ENCODE measurements at regions not wholly inside any gene's neighbourhood (a gene's known extent, or its start where the extent isn't known, plus 50 kb on each side); places are given as distances from the start of the nearest gene placed in this dataset.

DNA sequence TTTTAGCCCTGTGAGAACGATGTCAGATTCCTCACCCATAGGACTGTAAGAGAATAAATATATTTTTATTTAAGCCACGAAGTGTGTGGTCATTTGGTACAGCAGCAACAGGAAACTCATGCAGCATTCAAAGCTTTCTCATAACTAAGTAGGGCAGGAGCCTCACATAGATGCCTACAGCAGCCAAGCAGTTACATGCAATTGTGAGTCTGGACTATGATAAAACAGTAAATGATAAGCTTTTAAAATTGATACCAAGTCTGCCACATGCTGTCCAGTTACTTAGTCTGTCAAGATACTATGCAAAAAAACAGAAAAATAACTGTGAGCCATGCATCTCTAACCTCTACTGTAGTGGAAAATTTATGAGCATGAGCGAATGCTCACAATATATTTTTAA is 359.6 kb downstream of the HS3ST1 start:
- Histone ChIP-seq H3K27ac (ENCODE audit: low read depth, low read length) (no peak overlapping the region), H2BK15ac (ENCODE audit: low read length) (no peak overlapping the region), H2AFZ (ENCODE audit: low read length) (no peak overlapping the region), H2BK12ac (ENCODE audit: low read depth, low read length) (no peak overlapping the region), H3K79me2 (ENCODE audit: control insufficient read depth in 1 of 2, insufficient read depth in 2 of 2, low read length in 2 of 2) (no peaks in the 10 kb centered on the region), H3K9ac (replicated peaks in 1 of 4; ENCODE audit: extremely low read depth in 1 of 4, low read depth in 3 of 4, low read length in 3 of 4) (no peak overlapping the region), H3K23me2 (ENCODE audit: low read depth, low read length) (no peaks in the 10 kb centered on the region; the same call in 1 of the 2 replicates), H3K36me3 (ENCODE audit: control insufficient read depth in 2 of 4, insufficient read depth in 4 of 4, low read length in 3 of 4) (no peaks in the 10 kb centered on the region), H2BK5ac (ENCODE audit: low read depth, low read length) (no peak overlapping the region), H3K4me1 (replicated peaks in 1 of 4; ENCODE audit: control insufficient read depth in 3 of 4, insufficient read depth in 4 of 4, low read length in 3 of 4) (peaks cover 0 to 6% (median 3%) of the 10 kb centered on the region in 4 experiments; a peak in 5 of 7 replicates), H4K20me1 (replicated peaks in 1 of 2; ENCODE audit: control insufficient read depth in 1 of 2, insufficient read depth in 2 of 2, low read length in 2 of 2) (no peaks in the 10 kb centered on the region), H2BK20ac (ENCODE audit: low read length) (0 out of 2 replicates have a peak overlapping the region, but pooled peaks have one; percentile 40), H3K4me3 (ENCODE audit: extremely low read depth in 1 of 4, insufficient read depth in 2 of 4, low read depth in 3 of 4, low read length in 4 of 4) (no peak overlapping the region), H3K79me1 (ENCODE audit: low read depth, low read length) (no peaks in the 10 kb centered on the region), H3K9me3 (ENCODE audit: insufficient read depth in 2 of 2, low read depth in 1 of 2, low read length in 1 of 2) (no peaks in the 10 kb centered on the region; a peak in 1 of 4 replicates), H4K8ac (ENCODE audit: extremely low read depth, insufficient read depth, low read length) (no peak overlapping the region), H2AK5ac (ENCODE audit: low read depth, low read length) (no peak overlapping the region), H3K18ac (ENCODE audit: extremely low read depth, low read length) (no peak overlapping the region), H3K4me2 (ENCODE audit: insufficient read depth in 1 of 2, low read depth in 2 of 2, low read length in 2 of 2) (no peak overlapping the region), H3K4ac (replicated peaks; ENCODE audit: insufficient read length, low read depth, low read length) (no peak overlapping the region), H2BK120ac (replicated peaks; ENCODE audit: low read depth, low read length) (no peak overlapping the region), H4K91ac (replicated peaks; ENCODE audit: insufficient read length, low read length) (no peak overlapping the region), H3K56ac (replicated peaks; ENCODE audit: insufficient read length, low read depth, low read length) (no peak overlapping the region), H3K14ac (ENCODE audit: insufficient read length) (no peak overlapping the region), H4K5ac (ENCODE audit: insufficient read length, low read depth, low read length) (no peak overlapping the region), H3K27me3 (replicated peaks in 1 of 4; ENCODE audit: control insufficient read depth in 3 of 4, extremely low read depth in 1 of 4, insufficient read depth in 3 of 4, low read length in 3 of 4) (no peaks in the 10 kb centered on the region), H3K23ac (ENCODE audit: insufficient read length) (no peak overlapping the region)
- no peak for DNase-seq (ENCODE audit: low read depth in 1 of 2, low spot score in 2 of 2)
- 85% methylated on average over 3 of the region's 3 CpGs; no CpG with 5 or more reads in 1 of the 2 experiments for WGBS, 2 experiments (ENCODE audit: extremely low coverage in 1 of 2, insufficient coverage in 1 of 2, insufficient read length in 1 of 2, insufficient replicate concordance in 2 of 2, low coverage in 1 of 2, low lambda C conversion rate in 2 of 2, missing lambda C conversion rate in 1 of 2)
- ChIA-PET CTCF (ENCODE audit: partially characterized antibody) (interaction anchor here (0.6 to 1.7 kb wide), 5 partner anchors 45 to 1790 kb away, joined by 3 to 7 read pairs (median 4); no protein-coding TSS in a partner anchor), POLR2A (ENCODE audit: partially characterized antibody) (interaction anchor here (0.8 to 1.0 kb wide), 2 partner anchors 385 to 409 kb away, joined by 3 to 4 read pairs; no protein-coding TSS in a partner anchor)
- no peak for TF ChIP-seq SP1 (IDR thresholded peaks at IDR 0.05; ENCODE audit: low read depth, low read length)
- TF ChIP-seq FOSL1 (IDR thresholded peaks at IDR 0.05; ENCODE audit: insufficient read depth, low read depth, low read length) = no peak
- TF ChIP-seq CEBPB (IDR thresholded peaks at IDR 0.05; ENCODE audit: low read depth, low read length) = no peak
- no peak for TF ChIP-seq CBX8 (IDR thresholded peaks at IDR 0.05; ENCODE audit: borderline replicate concordance, low read depth, low read length)
- no peak for TF ChIP-seq KDM4A (IDR thresholded peaks at IDR 0.05; ENCODE audit: low read depth, low read length, severe bottlenecking)
- no peak for TF ChIP-seq HDAC6 (IDR thresholded peaks at IDR 0.05; ENCODE audit: low read depth, low read length)
- TF ChIP-seq CTBP2 (IDR thresholded peaks at IDR 0.05; ENCODE audit: borderline replicate concordance, insufficient read depth, insufficient read length, low read length) = no peak
- FAIRE-seq = no peak

Data from H1 (cell line).